ENCODE measurements at regions not wholly inside any gene's neighbourhood (a gene's known extent, or its start where the extent isn't known, plus 50 kb on each side); places are given as distances from the start of the nearest gene placed in this dataset.
"Not testable (repeated sequence)": the region's sequence is repeated elsewhere in the genome, so short reads cannot be mapped to it uniquely, and the experiment has no call there.

GRCh38 chr10:46645110-46645509 lies 66.2 kb downstream of the SYT15 start:
- DNase-seq (ENCODE audit: low spot score); in situ Hi-C loops (cut with HindIII; ENCODE audit: low sequenced_read_pairs): not testable (repeated sequence)

DNA sequence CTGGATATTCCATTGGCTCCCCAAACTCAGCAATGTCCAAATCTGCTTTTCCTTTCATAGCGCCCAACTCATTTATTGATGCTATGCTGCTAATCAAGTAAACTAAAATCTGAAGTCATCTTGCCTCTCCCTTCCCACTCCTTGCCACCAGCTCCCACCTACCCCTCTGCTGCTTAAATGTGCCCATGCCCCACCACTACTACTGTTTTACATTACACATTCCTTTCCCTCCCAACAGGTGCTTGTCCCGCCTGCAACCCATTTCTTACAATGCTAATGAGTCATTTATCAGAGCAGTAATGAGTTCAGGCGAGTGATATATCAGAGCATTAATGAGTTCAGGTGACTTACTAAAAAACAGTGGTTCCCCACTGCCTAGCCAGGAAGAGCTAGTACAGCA lies 67.2 kb downstream of the SYT15 start:
- in situ Hi-C loops (cut with HindIII; ENCODE audit: low sequenced_read_pairs); DNase-seq (ENCODE audit: low spot score): not testable (repeated sequence)

DNA sequence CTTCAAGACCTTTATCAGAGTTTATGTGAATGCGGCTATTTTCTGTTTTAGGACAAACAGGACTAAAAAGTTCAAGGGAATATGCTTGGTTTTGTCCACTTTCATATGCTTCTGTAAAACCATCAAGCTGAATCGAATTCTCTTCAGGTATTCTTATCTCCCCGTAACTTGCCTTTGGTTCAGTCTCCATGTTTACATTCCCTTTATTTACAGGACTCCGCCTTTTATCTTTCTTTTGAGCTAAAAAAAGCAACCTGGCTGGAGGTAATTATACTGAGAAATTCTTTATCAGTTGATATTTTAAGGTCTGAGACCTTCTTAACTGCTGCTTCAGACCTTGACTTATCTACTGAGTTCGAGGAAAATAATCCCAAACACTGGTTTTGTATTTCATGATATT lies 72.0 kb downstream of the SYT15 start:
- in situ Hi-C loops (cut with HindIII; ENCODE audit: low sequenced_read_pairs), result not testable (repeated sequence)

DNA sequence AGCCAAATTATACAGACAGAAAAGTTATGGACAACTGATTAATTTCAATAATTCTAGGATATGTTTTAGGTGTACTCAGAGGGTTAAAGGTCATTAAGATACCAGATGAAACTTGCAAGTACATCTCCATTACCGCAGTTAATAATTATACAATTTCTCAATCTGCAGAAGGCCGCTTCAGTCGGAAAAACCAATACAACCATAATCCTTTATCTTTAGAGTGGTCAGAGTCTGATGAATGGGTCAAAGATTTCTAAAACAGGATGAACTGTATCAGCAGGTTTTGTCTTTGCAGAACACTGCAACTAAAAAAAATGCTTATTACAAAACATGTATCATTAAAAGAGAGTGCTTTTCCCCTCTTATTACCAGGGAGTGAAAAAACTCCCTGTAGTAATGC lies 78.5 kb downstream of the SYT15 start:
- DNase-seq (ENCODE audit: low spot score); in situ Hi-C loops (cut with HindIII; ENCODE audit: low sequenced_read_pairs): not testable (repeated sequence)

More for the DNA sequence above, 72.0 kb downstream of the SYT15 start:
- not testable (repeated sequence) for DNase-seq (ENCODE audit: low spot score)

DNA sequence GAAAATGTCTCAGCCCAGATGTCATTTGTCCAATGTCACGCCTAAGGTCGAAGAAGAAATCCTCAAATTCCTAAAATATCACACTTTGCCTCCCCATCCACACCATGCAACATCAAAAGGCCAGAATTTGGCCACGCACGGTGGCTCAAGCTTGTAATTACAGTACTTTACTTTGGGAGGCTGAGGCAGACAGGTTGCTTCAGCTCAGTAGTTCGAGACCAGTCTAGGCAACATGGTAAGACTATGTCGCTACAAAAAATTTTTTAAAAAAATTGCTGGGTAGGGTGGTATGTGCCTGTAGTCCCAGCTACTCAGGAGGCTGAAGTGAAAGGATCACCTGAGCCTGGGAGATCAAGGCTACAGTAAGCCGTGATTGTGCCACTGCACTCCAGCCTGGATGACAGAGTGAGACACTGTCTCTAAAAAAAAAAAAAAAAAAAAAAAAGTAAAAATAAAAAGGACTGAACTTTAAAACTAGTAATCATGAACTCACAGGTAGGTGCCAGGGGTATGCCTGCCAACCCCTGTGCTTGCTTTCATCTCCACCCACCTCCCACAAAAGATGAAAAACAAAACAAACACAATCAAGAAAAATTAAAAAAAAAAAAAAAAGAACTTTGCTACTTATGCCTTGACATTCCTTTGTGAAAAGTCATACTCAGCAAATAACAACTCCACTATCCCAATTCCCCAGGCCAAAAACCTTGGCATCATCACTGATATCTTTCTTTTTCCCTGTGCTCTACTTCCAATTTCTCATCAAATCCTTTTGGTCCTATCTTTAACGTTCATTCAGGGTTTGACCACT lies 81.3 kb downstream of the SYT15 start:
- DNase-seq (ENCODE audit: low spot score); in situ Hi-C loops (cut with HindIII; ENCODE audit: low sequenced_read_pairs): not testable (repeated sequence)

DNA sequence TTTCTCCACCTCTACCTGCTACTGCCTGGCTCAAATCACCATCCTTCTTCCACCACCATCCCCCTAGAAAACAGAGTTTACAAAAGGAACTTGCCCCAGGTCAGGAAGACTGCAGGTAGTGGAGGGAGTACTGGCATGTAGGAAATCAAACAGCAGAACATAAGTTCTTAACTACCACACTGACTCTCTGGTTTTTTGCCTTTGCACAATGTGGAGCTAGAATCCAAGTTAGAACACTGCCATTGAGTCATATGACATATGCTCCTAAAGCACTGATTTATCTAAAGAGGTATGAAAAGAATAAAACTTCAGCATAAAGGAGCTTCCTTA lies 81.9 kb downstream of the SYT15 start:
- DNase-seq (ENCODE audit: low spot score); in situ Hi-C loops (cut with HindIII; ENCODE audit: low sequenced_read_pairs): not testable (repeated sequence)

GRCh38 chr10:46665536-46665935 lies 86.6 kb downstream of the SYT15 start:
- in situ Hi-C loops (cut with HindIII; ENCODE audit: low sequenced_read_pairs); DNase-seq (ENCODE audit: low spot score): not testable (repeated sequence)

DNA sequence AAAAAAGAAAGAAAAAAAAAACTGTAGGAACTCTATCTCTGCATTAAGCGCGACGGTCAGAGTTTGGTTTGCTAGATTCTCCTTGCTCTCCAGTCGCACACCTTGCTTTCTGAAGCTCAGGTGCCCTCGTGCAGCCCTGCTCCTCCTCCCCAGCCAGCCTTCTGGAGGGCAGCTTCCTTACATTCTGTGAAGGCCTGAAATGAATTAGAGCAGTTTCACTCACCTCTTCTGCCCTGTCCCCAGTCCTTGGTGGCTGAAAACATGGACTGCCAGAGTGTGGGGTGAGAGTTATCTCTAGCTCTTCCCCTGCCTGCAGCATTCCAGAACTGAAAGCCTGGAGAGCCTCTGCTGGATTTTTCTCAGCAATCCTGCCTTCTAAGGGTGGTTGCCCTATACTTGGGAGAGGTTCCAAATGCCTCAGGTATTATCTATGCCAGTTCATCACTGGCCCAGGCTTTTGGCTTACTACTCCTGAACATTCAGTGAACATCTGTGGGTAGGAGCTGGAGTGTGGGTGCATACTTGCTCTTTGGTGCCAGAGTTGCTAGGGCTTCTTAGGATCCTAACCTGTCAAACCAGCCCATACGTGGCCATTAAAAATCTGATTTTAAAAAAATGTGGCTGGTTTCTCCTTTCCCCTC lies 89.5 kb downstream of the SYT15 start:
- DNase-seq (ENCODE audit: low spot score); in situ Hi-C loops (cut with HindIII; ENCODE audit: low sequenced_read_pairs): not testable (repeated sequence)

GRCh38 chr10:46677836-46678435 lies 99.0 kb downstream of the SYT15 start:
- in situ Hi-C loops (cut with HindIII; ENCODE audit: low sequenced_read_pairs); DNase-seq (ENCODE audit: low spot score): not testable (repeated sequence)

DNA sequence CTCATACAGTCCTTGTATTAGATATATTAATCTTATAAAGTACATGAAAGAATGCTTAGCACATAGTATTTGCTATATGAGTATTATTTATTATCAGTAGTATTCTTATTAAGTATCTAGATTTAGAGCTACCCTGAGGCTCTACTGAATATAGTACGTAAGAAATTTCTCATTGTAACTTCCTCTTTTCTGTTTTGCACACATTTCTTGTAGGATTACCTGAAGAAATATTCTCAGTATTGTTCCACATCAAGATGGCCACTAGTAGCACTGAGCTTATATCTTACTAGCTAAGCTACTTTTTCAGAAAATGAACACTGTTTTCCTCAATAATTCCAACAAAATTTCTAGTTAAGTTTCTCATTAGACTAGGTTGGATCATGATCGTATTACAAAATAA lies 112.5 kb downstream of the SYT15 start:
- in situ Hi-C loops (cut with HindIII; ENCODE audit: low sequenced_read_pairs), result not testable (repeated sequence)

GRCh38 chr10:46693218-46693617 lies 114.3 kb downstream of the SYT15 start:
- DNase-seq (ENCODE audit: low spot score), result not testable (repeated sequence)

More for the DNA sequence above, 112.5 kb downstream of the SYT15 start:
- DNase-seq (ENCODE audit: low spot score), result not testable (repeated sequence)

GRCh38 chr10:46717264-46717663 lies 138.3 kb downstream of the SYT15 start:
- DNase-seq (ENCODE audit: low spot score); in situ Hi-C loops (cut with HindIII; ENCODE audit: low sequenced_read_pairs): not testable (repeated sequence)

More at GRCh38 chr10:46693218-46693617, 114.3 kb downstream of the SYT15 start:
- in situ Hi-C loops (cut with HindIII; ENCODE audit: low sequenced_read_pairs), result not testable (repeated sequence)

DNA sequence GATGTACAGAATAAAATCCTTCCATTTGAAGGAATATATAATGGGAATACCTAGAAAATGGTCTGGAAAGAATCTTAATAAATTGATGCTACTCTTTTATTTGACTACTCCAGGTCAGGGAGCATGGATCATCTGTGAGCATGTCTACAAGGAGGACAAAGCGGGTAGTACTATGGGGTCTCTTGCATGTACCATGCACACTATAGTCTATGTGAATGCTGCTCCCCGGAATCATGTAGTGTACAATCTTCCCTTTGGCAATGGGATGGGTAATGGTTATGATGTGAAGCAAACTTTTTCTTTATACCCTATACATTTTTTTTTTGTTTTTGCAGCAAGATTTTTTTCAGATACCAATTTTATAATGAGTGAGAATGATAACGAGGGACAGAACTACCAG lies 139.1 kb downstream of the SYT15 start:
- DNase-seq (ENCODE audit: low spot score); in situ Hi-C loops (cut with HindIII; ENCODE audit: low sequenced_read_pairs): not testable (repeated sequence)

GRCh38 chr10:46720386-46720785 lies 141.5 kb downstream of the SYT15 start:
- peak; percentile 0 for DNase-seq (ENCODE audit: low spot score)
- in situ Hi-C loops (cut with HindIII; ENCODE audit: low sequenced_read_pairs), result not testable (repeated sequence)

- DNase-seq (ENCODE audit: low spot score); in situ Hi-C loops (cut with HindIII; ENCODE audit: low sequenced_read_pairs): not testable (repeated sequence)
Observed at GRCh38 chr10:46720811-46721518, 142.0 kb downstream of the SYT15 start.

DNA sequence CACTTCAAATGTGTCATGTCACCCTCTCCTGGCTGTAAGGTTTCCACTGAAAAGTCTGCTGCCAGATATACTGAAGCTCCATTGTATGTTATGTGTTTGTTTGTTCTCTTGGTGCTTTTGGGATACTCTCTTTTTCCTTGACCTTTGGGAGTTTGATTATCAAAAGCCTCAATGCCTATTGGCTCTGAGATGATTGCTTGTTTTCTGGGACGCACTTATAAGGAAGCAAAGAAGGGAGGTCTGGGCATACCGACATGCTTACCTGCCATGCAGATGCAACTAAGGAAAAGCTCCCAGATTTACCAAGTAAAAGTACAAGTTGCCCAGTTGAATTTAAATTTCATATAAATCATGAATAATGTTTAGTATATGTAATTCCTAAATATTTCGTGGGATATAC lies 145.3 kb downstream of the SYT15 start:
- DNase-seq (ENCODE audit: low spot score); in situ Hi-C loops (cut with HindIII; ENCODE audit: low sequenced_read_pairs): not testable (repeated sequence)

- in situ Hi-C loops (cut with HindIII; ENCODE audit: low sequenced_read_pairs); DNase-seq (ENCODE audit: low spot score): not testable (repeated sequence)
Observed at GRCh38 chr10:46728359-46728758, 149.4 kb downstream of the SYT15 start.

DNA sequence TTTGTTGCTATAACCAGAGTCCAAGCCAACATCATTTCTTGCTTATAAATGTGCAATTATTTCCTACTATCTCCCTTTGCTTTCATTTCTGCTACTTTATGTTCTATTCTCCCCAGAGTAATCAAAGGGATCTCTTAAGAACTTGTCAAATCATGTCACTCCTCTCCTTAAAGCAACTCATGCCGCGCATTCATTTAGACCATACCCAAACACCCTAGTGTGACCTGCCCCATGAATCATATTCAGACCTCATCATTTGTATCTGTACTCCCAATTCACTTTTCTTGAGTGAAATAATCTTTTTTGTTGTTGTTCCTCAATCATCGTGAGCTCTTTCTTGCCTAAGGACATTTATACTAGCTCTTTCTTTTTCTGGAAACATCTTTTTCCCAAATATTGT lies 151.8 kb downstream of the SYT15 start:
- DNase-seq (ENCODE audit: low spot score); in situ Hi-C loops (cut with HindIII; ENCODE audit: low sequenced_read_pairs): not testable (repeated sequence)

- DNase-seq (ENCODE audit: low spot score); in situ Hi-C loops (cut with HindIII; ENCODE audit: low sequenced_read_pairs): not testable (repeated sequence)
Observed at GRCh38 chr10:46733635-46734261, 154.8 kb downstream of the SYT15 start.

Data from G401 (cell line).